NCI-H2107 (cell line): ENCODE measurements at regions not wholly inside any gene's neighbourhood (a gene's known extent, or its start where the extent isn't known, plus 50 kb on each side); places are given as distances from the start of the nearest gene placed in this dataset.

ENCODE experiments used
- DNase-seq: peaks from one replicate; lab custom pipeline; 2025; lab: John Stamatoyannopoulos, UW

DNA sequence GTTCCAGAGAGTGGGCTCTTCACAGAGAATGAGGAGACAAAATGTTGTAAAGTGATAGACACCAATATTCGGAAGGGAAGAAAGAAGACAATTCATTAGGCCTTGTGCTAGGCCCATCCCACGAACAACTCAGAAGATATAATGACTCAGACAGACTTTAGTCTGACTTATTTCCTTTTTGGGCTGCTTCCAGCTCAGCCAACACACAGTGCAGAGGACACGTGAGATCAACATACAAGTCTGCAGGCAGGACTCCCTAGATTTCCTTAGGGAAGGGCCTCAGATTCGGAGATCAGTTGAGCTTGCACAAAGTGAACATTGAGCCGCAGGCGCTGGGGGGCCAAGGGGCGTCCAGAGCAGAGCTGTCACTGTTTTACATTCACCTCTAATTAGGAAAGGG is 290.7 kb upstream of the TENM3 start:
- peak; percentile 3 for DNase-seq

GRCh38 chr4:181956512-181956911 is 286.7 kb upstream of the TENM3 start:
- DNase-seq = no peak

- DNase-seq = no peak
Observed at GRCh38 chr4:181957088-181957487, 286.1 kb upstream of the TENM3 start.

DNA sequence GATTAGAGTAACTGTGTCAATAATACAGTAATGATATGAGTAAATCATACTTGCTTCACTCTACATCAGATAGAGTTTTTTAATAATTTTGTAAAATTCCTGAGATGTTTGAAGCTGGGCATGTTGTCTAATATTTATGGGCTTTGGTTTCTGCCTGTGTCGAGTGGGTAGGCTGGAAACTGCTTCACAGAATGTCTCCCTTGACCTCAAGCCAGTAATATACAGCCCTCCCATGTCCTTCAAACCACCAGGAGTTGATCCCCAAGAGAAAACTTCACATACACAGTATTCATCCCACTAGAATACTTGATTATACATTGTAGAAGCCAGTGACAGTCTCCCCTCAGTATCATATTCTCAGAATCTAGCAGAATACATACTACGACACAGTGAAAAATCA is 284.8 kb upstream of the TENM3 start:
- DNase-seq = no peak

GRCh38 chr4:181959121-181959520 is 284.1 kb upstream of the TENM3 start:
- DNase-seq = no peak

- DNase-seq = no peak
Observed at GRCh38 chr4:181960384-181960783, 282.8 kb upstream of the TENM3 start.

DNA sequence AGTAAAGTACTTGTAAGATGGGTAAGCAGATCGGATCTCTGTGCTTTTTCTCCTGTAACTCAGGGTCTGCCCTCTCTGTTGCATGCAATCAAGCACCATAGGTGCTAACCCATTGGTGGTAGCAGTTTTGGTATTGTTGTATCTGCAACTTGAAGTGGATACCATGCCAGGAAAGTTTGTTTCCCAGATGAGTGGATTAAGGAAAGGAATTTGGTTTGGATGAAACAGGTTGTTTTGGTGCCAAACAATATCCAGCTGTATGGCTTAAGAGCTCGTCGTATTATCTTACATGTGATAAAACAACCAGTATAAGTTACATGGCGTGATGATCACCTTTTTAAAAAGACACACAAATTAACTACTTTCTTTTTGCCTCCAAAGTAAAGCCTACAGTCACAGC is 280.9 kb upstream of the TENM3 start:
- no peak for DNase-seq

DNA sequence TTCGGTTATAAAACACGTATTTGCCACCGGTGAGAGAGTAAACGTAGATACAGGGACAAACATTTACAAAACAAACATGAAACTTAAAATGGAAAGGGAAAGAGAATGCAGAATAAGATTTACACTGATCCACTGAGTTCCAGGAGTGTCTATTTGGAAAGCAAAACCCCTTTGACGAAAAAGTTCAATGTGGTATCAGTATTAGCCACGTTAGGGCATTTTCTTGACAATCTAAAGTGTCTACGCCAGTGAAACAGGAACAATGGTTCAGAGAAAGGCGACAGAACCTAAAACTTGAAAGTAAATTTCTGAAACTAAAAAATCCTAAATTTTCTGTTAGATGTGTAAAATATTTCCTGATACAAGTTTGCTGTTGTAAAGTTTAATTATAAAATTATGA is 278.5 kb upstream of the TENM3 start:
- DNase-seq = no peak

DNA sequence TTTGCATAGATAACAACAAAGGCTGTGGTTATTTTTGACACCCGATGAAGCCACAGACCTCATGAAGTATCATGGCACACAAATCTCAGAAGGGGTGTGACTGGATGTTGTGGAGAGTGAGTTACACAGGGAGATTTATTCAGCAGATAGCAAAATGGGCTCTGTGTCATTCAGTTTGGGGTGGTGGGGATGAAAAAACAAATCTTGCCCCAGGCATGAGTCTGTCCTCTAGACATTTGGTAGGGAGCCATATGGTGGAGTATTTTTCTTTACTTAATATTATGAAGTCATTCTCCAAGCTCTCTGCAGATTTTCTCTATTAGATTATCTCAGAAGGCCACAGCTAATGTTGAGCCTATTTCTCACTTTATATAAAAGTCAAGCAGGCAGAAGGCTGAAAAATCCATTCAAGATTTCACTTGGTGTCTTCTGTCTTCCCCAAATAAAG is 277.1 kb upstream of the TENM3 start:
- no peak for DNase-seq

GRCh38 chr4:181967401-181967800 is 275.8 kb upstream of the TENM3 start:
- no peak for DNase-seq

DNA sequence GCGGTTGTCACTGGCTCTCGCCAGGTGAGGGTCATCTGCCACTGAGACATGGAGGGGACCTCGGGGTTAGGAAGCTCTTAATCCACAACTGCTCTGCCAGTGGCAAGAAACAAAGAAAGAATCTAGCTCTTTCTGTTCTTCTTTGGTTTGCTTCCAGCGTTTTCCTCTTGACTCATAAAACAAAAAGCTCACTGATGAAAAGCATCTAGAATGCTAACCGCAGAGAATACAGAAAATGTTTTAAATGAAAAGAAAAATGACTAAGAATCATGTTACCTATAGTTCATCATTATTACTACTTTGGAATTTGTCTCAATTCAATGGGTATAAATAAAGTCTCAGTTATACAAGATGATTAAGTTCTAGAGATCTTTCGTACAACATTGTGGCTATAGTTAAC is 274.8 kb upstream of the TENM3 start:
- no peak for DNase-seq

DNA sequence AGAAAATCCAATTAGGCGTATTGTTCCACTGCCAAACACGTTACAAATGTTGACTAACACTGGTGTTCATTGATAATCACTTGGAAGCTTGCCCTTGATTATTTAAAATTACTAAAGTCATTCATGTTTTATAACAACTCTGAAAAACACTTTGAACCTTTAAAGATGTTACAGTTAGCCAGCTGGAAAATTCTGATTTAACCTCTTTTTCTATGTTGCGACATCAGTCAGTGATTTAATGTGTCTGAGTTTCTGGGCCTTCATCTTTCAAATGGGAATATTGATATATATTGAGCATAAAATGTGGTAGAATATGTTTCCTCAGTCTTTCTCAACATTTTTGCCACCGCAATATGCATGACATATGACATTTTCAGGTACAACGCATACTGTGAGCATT is 274.1 kb upstream of the TENM3 start:
- DNase-seq = no peak

DNA sequence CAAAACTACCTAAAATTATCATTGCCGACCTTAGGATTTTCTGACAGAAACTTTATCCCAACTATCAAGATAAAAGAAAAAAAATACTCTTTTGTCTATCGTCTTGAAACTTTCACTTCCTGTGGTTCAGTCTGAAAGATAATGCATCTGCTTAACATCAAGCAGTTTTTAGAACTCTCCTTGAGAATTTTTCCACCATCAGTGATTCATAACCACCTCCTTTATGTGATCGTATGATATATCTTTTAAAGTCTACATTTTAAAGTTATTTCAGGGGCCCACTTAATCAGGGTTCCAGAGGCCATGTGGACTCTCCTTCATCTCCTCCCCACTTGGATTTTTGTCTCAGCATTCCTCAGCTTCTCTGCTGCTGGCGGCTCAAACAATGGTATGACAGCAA is 272.8 kb upstream of the TENM3 start:
- no peak for DNase-seq

- no peak for DNase-seq
Observed at GRCh38 chr4:181971411-181971810, 271.8 kb upstream of the TENM3 start.

DNA sequence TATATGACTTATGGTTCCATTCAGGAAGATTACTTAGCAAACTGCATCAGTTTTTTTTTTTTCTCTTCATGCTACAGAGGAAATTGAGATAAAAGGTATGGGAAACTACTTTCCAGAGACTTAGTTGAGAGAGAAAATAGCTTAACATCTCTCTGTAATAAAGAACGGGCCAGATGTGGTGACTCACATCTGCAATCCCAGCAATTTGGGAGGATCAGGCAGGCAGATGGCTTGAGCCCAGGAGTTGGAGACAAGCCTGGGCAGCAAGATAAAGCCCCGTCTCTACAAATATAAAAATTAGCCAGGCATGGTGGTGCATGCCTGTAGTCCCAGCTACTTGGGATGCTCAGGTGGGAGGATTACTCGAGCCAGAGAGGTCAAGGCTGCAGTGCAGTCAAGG is 271.2 kb upstream of the TENM3 start:
- no peak for DNase-seq

DNA sequence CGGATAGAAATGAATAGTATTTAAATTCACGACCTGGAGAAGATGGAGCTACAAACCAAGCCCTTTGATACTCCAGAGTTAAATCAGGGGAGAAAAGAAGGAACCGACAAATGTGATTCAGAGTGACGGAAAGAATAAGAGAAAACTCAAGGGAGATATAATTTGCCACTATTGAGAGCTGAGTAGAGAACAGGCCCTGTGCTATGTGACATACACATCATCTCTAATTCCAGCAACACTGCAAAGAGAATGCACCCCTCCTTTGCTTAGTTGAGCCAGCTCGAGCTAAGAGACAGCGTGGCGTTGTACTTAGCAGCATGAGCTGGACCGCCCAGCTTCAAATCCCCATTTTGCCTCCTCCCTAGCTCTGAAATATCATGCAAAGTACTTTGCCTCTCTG is 266.4 kb upstream of the TENM3 start:
- DNase-seq = no peak

GRCh38 chr4:181982437-181982836 is 260.8 kb upstream of the TENM3 start:
- no peak for DNase-seq

- DNase-seq = no peak
Observed at GRCh38 chr4:181982856-181983255, 260.3 kb upstream of the TENM3 start.

DNA sequence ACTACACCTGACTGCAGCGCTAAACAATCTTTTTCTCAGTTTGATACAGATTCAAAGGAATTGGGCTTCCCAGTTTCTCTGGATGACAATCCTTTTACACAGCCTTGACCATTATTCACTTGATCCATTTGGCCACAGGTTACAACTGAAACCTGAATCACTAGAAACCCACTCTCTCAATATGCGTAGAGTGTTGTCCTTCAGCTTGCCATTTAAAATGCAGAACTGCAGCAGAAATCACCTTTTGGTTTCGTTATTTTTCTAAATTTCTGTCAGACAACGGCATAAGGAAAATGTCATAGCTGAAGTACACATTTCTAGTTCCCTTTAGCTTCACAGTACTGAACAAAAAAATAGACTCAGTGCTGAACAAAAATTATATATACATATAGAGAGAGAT is 255.8 kb upstream of the TENM3 start:
- no peak for DNase-seq

- no peak for DNase-seq
Observed at GRCh38 chr4:181989071-181989470, 254.1 kb upstream of the TENM3 start.

GRCh38 chr4:181991369-181992108 is 251.7 kb upstream of the TENM3 start:
- DNase-seq = no peak

- no peak for DNase-seq
Observed at GRCh38 chr4:181998398-181999295, 244.6 kb upstream of the TENM3 start.

DNA sequence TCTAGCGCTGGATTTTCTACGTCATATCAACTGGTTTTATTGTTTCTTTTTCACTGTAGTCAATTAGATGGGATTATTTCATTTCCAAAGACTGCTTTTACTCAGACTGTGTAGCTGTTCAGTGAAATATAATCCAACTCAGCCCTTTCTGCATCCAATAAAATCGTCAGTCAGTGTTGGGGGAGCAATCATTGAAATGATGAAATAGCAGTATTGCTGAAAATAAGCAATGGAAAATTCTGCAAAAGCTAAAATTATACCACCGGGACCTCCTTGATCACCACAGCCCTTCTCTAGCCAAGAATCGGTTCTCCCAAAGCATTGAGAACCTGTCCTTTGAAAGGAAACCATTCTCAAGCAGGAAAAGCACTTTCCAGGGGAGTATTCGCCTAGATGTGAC is 243.1 kb upstream of the TENM3 start:
- no peak for DNase-seq
